Astrocyte (in vitro differentiated cells and primary cell): ENCODE measurements at regions not wholly inside any gene's neighbourhood (a gene's known extent, or its start where the extent isn't known, plus 50 kb on each side); places are given as distances from the start of the nearest gene placed in this dataset.

Source experiments
- DNase-seq: peaks from one replicate; pipeline ENCODE4 v3.0.0-alpha.2; 2010; ENCODE audit warnings: low read depth
- FAIRE-seq: peaks from 2 replicates; lab custom pipeline; 2011; peaks lifted over from hg19 to GRCh38; lab: Jason Lieb, UNC
- H2AFZ ChIP-seq: 2 replicates; pipeline ENCODE4 v1.6.0; 2012; ENCODE audit warnings: low read depth, low read length, inconsistent platforms
- H3K27ac ChIP-seq: 2 replicates; pipeline ENCODE4 v1.5.1; 2011; ENCODE audit warnings: low read depth, low read length, inconsistent platforms
- H3K27me3 ChIP-seq: 2 replicates; pipeline ENCODE4 v1.6.0; 2011; ENCODE audit warnings: low read length, inconsistent platforms; ENCODE audit not compliant: insufficient read depth
- H3K36me3 ChIP-seq: 2 replicates; pipeline ENCODE4 v1.5.1; 2011; ENCODE audit warnings: low read length, inconsistent platforms; ENCODE audit not compliant: insufficient read depth
- H3K4me1 ChIP-seq: 2 replicates; pipeline ENCODE4 v1.5.1; 2011; ENCODE audit warnings: low read length, inconsistent platforms; ENCODE audit not compliant: insufficient read depth
- H3K4me2 ChIP-seq: 2 replicates; pipeline ENCODE4 v1.6.0; 2012; ENCODE audit warnings: low read length, inconsistent platforms
- H3K4me3 ChIP-seq: 2 replicates; pipeline ENCODE4 v1.5.1; 2011; ENCODE audit warnings: low read depth, mild to moderate bottlenecking, low read length, inconsistent platforms; ENCODE audit not compliant: insufficient read depth
- H3K79me2 ChIP-seq: 2 replicates; pipeline ENCODE4 v1.6.0; 2012; ENCODE audit warnings: mild to moderate bottlenecking, low read length, inconsistent platforms; ENCODE audit not compliant: insufficient read depth
- H3K9ac ChIP-seq: 2 replicates; pipeline ENCODE4 v1.6.0; 2012; ENCODE audit warnings: mild to moderate bottlenecking, low read length, inconsistent platforms
- H3K9me3 ChIP-seq: 2 replicates; pipeline ENCODE4 v1.5.1; 2012; ENCODE audit warnings: low read depth, mild to moderate bottlenecking, low read length, inconsistent platforms; ENCODE audit not compliant: insufficient read depth
- H4K20me1 ChIP-seq: 2 replicates; pipeline ENCODE4 v1.6.0; 2012; ENCODE audit warnings: low read length, inconsistent platforms; ENCODE audit not compliant: insufficient read depth
- H3K27ac Mint-ChIP-seq: one replicate; pipeline ENCODE4 v1.8.0; 2021; ENCODE audit warnings: mild to moderate bottlenecking, mixed read lengths; ENCODE audit not compliant: unreplicated experiment
- H3K27me3 Mint-ChIP-seq: one replicate; pipeline ENCODE4 v1.8.0; 2021; ENCODE audit warnings: low read depth, mixed read lengths; ENCODE audit not compliant: unreplicated experiment
- H3K36me3 Mint-ChIP-seq: one replicate; pipeline ENCODE4 v1.8.0; 2021; ENCODE audit warnings: low read depth, mixed read lengths; ENCODE audit not compliant: unreplicated experiment
- H3K4me1 Mint-ChIP-seq: one replicate; pipeline ENCODE4 v1.8.0; 2021; ENCODE audit warnings: low read depth, mixed read lengths; ENCODE audit not compliant: unreplicated experiment
- H3K4me3 Mint-ChIP-seq: one replicate; pipeline ENCODE4 v1.8.0; 2021; ENCODE audit warnings: mild to moderate bottlenecking, moderate library complexity, mixed read lengths; ENCODE audit not compliant: unreplicated experiment
- H3K9me3 Mint-ChIP-seq: one replicate; pipeline ENCODE4 v1.8.0; 2021; ENCODE audit warnings: mild to moderate bottlenecking, mixed read lengths; ENCODE audit not compliant: unreplicated experiment
- CTCF ChIP-seq: IDR thresholded peaks from 2 replicates; pipeline ENCODE4 v1.5.1; 2011; ENCODE audit warnings: low read depth, mild to moderate bottlenecking, inconsistent platforms, low read length, moderate library complexity; ENCODE audit not compliant: insufficient read depth
- EZH2 ChIP-seq: IDR thresholded peaks from 2 replicates; pipeline ENCODE4 v1.6.1; 2012; ENCODE audit warnings: mild to moderate bottlenecking, low read length, inconsistent platforms; ENCODE audit not compliant: insufficient read depth

- Histone ChIP-seq H3K4me2 (no peak overlapping the region), H3K27me3 (no peaks in the 10 kb centered on the region), H3K27ac (no peak overlapping the region), H3K79me2 (no peaks in the 10 kb centered on the region), H2AFZ (no peak overlapping the region), H3K9ac (no peak overlapping the region), H3K4me1 (no peaks in the 10 kb centered on the region), H3K36me3 (no peaks in the 10 kb centered on the region), H3K4me3 (no peak overlapping the region), H4K20me1 (no peaks in the 10 kb centered on the region), H3K9me3 (no peaks in the 10 kb centered on the region)
- H3K27me3 Mint-ChIP-seq: no peaks in the 10 kb centered on the region
- DNase-seq (no peak), FAIRE-seq (no peak)
- H3K4me3 Mint-ChIP-seq: no peak overlapping the region
- TF ChIP-seq CTCF: no peak
- no peak for TF ChIP-seq EZH2
- no peaks in the 10 kb centered on the region for H3K36me3 Mint-ChIP-seq
- H3K4me1 Mint-ChIP-seq: no peaks in the 10 kb centered on the region
- H3K27ac Mint-ChIP-seq: no peak overlapping the region
- H3K9me3 Mint-ChIP-seq: no peaks in the 10 kb centered on the region
Measured at GRCh38 chr2:4279431-4279830, 576.1 kb downstream of the DCDC2C start.

- Histone ChIP-seq H3K4me3 (no peak overlapping the region), H3K9me3 (peaks cover 2% of the 10 kb centered on the region), H2AFZ (no peak overlapping the region), H3K27me3 (no peaks in the 10 kb centered on the region), H3K4me1 (no peaks in the 10 kb centered on the region), H3K79me2 (no peaks in the 10 kb centered on the region), H3K9ac (no peak overlapping the region), H3K27ac (no peak overlapping the region), H3K4me2 (no peak overlapping the region), H3K36me3 (no peaks in the 10 kb centered on the region), H4K20me1 (no peaks in the 10 kb centered on the region)
- Mint-ChIP-seq H3K9me3 (no peaks in the 10 kb centered on the region), H3K36me3 (no peaks in the 10 kb centered on the region), H3K4me1 (no peaks in the 10 kb centered on the region), H3K4me3 (no peak overlapping the region), H3K27me3 (no peaks in the 10 kb centered on the region), H3K27ac (no peak overlapping the region)
- TF ChIP-seq EZH2 (no peak), CTCF (no peak)
- DNase-seq: no peak
- FAIRE-seq: no peak
Measured at GRCh38 chr2:4291430-4291829, 588.1 kb downstream of the DCDC2C start.

DNA sequence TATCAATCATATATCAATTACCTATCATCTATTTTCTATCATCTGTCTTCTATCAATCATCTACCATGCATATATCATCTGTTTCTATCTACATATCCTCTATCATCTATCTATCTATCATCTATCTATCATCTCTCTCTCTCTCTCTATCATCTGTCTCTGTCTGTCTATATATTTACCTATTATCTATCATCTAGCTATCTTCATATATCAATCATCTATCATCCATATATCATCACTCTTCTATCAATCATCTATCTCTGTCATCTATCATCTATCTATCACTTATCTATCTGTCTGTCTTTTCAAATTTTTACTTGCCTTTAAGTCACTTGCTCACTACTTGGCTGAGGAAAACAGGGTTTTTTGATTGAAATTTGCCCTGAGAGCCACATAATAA is 592.3 kb downstream of the DCDC2C start:
- H3K9me3 Mint-ChIP-seq: no peaks in the 10 kb centered on the region
- H4K20me1 ChIP-seq: no peaks in the 10 kb centered on the region
- no peak overlapping the region for H2AFZ ChIP-seq
- TF ChIP-seq CTCF (no peak), EZH2 (no peak)
- H3K79me2 ChIP-seq: no peaks in the 10 kb centered on the region
- H3K27me3 Mint-ChIP-seq: no peaks in the 10 kb centered on the region
- no peak for DNase-seq
- H3K36me3 Mint-ChIP-seq: no peaks in the 10 kb centered on the region
- H3K9me3 ChIP-seq: peaks cover 3% of the 10 kb centered on the region
- H3K27ac Mint-ChIP-seq: no peak overlapping the region
- no peak overlapping the region for H3K4me3 ChIP-seq
- H3K4me1 Mint-ChIP-seq: no peaks in the 10 kb centered on the region
- no peak overlapping the region for H3K27ac ChIP-seq
- no peak overlapping the region for H3K9ac ChIP-seq
- no peak for FAIRE-seq
- no peaks in the 10 kb centered on the region for H3K36me3 ChIP-seq
- no peak overlapping the region for H3K4me3 Mint-ChIP-seq
- no peaks in the 10 kb centered on the region for H3K27me3 ChIP-seq
- no peak overlapping the region for H3K4me2 ChIP-seq
- no peaks in the 10 kb centered on the region for H3K4me1 ChIP-seq
